ENCODE measurements at regions not wholly inside any gene's neighbourhood (a gene's known extent, or its start where the extent isn't known, plus 50 kb on each side); places are given as distances from the start of the nearest gene placed in this dataset.
A peak's percentile ranks its signal among the peaks of the same experiment; 100 is the strongest.
"Not testable (repeated sequence)": the region's sequence is repeated elsewhere in the genome, so short reads cannot be mapped to it uniquely, and the experiment has no call there.

- DNase-seq (ENCODE audit: low spot score) = no peak
These were observed 176.5 kb upstream of the ARID1B start for GRCh38 chr6:156600678-156601077.

GRCh38 chr6:156599978-156600590, 177.1 kb upstream of the ARID1B start:
- no peak for DNase-seq (ENCODE audit: low spot score)

GRCh38 chr6:156599366-156599765, 177.8 kb upstream of the ARID1B start:
- no peak for DNase-seq (ENCODE audit: low spot score)

- DNase-seq (ENCODE audit: low spot score) = no peak
These were observed 178.4 kb upstream of the ARID1B start for GRCh38 chr6:156598855-156599180.

- DNase-seq (ENCODE audit: low spot score) = no peak
These were observed 178.9 kb upstream of the ARID1B start for GRCh38 chr6:156598071-156598854.

GRCh38 chr6:156597095-156597494, 180.1 kb upstream of the ARID1B start:
- DNase-seq (ENCODE audit: low spot score) = no peak

- no peak for DNase-seq (ENCODE audit: low spot score)
These were observed 181.7 kb upstream of the ARID1B start for GRCh38 chr6:156595476-156595875.

- no peak for DNase-seq (ENCODE audit: low spot score)
These were observed 183.3 kb upstream of the ARID1B start for GRCh38 chr6:156593893-156594292.

GRCh38 chr6:156593127-156593526, 184.1 kb upstream of the ARID1B start:
- no peak for DNase-seq (ENCODE audit: low spot score)

- no peak for DNase-seq (ENCODE audit: low spot score)
These were observed 186.7 kb upstream of the ARID1B start for GRCh38 chr6:156590482-156590881.

- DNase-seq (ENCODE audit: low spot score) = peak; percentile 18
These were observed 187.9 kb upstream of the ARID1B start for GRCh38 chr6:156589281-156589680.

- DNase-seq (ENCODE audit: low spot score) = no peak
These were observed 189.4 kb upstream of the ARID1B start for GRCh38 chr6:156587751-156588301.

- DNase-seq (ENCODE audit: low spot score) = no peak
These were observed 190.1 kb upstream of the ARID1B start for GRCh38 chr6:156587071-156587470.

- DNase-seq (ENCODE audit: low spot score) = no peak
These were observed 191.3 kb upstream of the ARID1B start for GRCh38 chr6:156585859-156586258.

- not testable (repeated sequence) for DNase-seq (ENCODE audit: low spot score)
These were observed 193.1 kb upstream of the ARID1B start for GRCh38 chr6:156584121-156584520.

- DNase-seq (ENCODE audit: low spot score) = no peak
These were observed 194.1 kb upstream of the ARID1B start for GRCh38 chr6:156583083-156583482.

GRCh38 chr6:156582509-156582992, 194.6 kb upstream of the ARID1B start:
- no peak for DNase-seq (ENCODE audit: low spot score)

- no peak for DNase-seq (ENCODE audit: low spot score)
These were observed 197.6 kb upstream of the ARID1B start for GRCh38 chr6:156579564-156579963.

GRCh38 chr6:156577749-156578148, 199.4 kb upstream of the ARID1B start:
- no peak for DNase-seq (ENCODE audit: low spot score)

GRCh38 chr6:156575361-156575760, 201.8 kb upstream of the ARID1B start:
- DNase-seq (ENCODE audit: low spot score) = no peak

GRCh38 chr6:156564807-156565149, 212.4 kb upstream of the ARID1B start:
- no peak for DNase-seq (ENCODE audit: low spot score)

GRCh38 chr6:156564127-156564806, 212.9 kb upstream of the ARID1B start:
- peak; percentile 84 for DNase-seq (ENCODE audit: low spot score)

- DNase-seq (ENCODE audit: low spot score) = no peak
These were observed 213.5 kb upstream of the ARID1B start for GRCh38 chr6:156563714-156564113.

Measured in AG08396 (cell line).